ENCODE measurements at regions not wholly inside any gene's neighbourhood (a gene's known extent, or its start where the extent isn't known, plus 50 kb on each side); places are given as distances from the start of the nearest gene placed in this dataset.

GRCh38 chr4:30443289-30443688 is 276.9 kb upstream of the PCDH7 start:
- DNase-seq (ENCODE audit: low read depth in 2 of 2), result no peak

GRCh38 chr4:30450474-30450873 is 269.7 kb upstream of the PCDH7 start:
- DNase-seq (ENCODE audit: low read depth in 2 of 2), result no peak

GRCh38 chr4:30454504-30454903 is 265.7 kb upstream of the PCDH7 start:
- no peak for DNase-seq (ENCODE audit: low read depth in 2 of 2)

- no peak for DNase-seq (ENCODE audit: low read depth in 2 of 2)
Measured at GRCh38 chr4:30456716-30457115, 263.5 kb upstream of the PCDH7 start.

GRCh38 chr4:30460818-30461217 is 259.4 kb upstream of the PCDH7 start:
- DNase-seq (ENCODE audit: low read depth in 2 of 2), result no peak

- DNase-seq (ENCODE audit: low read depth in 2 of 2), result no peak
Measured at GRCh38 chr4:30461218-30461617, 259.0 kb upstream of the PCDH7 start.

GRCh38 chr4:30462445-30463090 is 257.6 kb upstream of the PCDH7 start:
- DNase-seq (ENCODE audit: low read depth in 2 of 2), result no peak

- DNase-seq (ENCODE audit: low read depth in 2 of 2), result no peak
Measured at GRCh38 chr4:30471861-30472260, 248.3 kb upstream of the PCDH7 start.

- no peak for DNase-seq (ENCODE audit: low read depth in 2 of 2)
Measured at GRCh38 chr4:30473225-30473624, 246.9 kb upstream of the PCDH7 start.

GRCh38 chr4:30495251-30495650 is 224.9 kb upstream of the PCDH7 start:
- DNase-seq (ENCODE audit: low read depth in 2 of 2), result no peak

- DNase-seq (ENCODE audit: low read depth in 2 of 2), result no peak
Measured at GRCh38 chr4:30495651-30496310, 224.4 kb upstream of the PCDH7 start.

- DNase-seq (ENCODE audit: low read depth in 2 of 2), result no peak
Measured at GRCh38 chr4:30511751-30512150, 208.4 kb upstream of the PCDH7 start.

GRCh38 chr4:30518211-30518610 is 202.0 kb upstream of the PCDH7 start:
- DNase-seq (ENCODE audit: low read depth in 2 of 2), result no peak

- no peak for DNase-seq (ENCODE audit: low read depth in 2 of 2)
Measured at GRCh38 chr4:30525662-30526315, 194.4 kb upstream of the PCDH7 start.

GRCh38 chr4:30535255-30535654 is 184.9 kb upstream of the PCDH7 start:
- no peak for DNase-seq (ENCODE audit: low read depth in 2 of 2)

- no peak for DNase-seq (ENCODE audit: low read depth in 2 of 2)
Measured at GRCh38 chr4:30536231-30536630, 183.9 kb upstream of the PCDH7 start.

- peak in 1 of 2 donors; percentile 77 for DNase-seq (ENCODE audit: low read depth in 2 of 2)
Measured at GRCh38 chr4:30537456-30537855, 182.7 kb upstream of the PCDH7 start.

GRCh38 chr4:30538794-30539193 is 181.4 kb upstream of the PCDH7 start:
- DNase-seq (ENCODE audit: low read depth in 2 of 2), result no peak

- DNase-seq (ENCODE audit: low read depth in 2 of 2), result no peak
Measured at GRCh38 chr4:30543057-30543456, 177.1 kb upstream of the PCDH7 start.

GRCh38 chr4:30553151-30553550 is 167.0 kb upstream of the PCDH7 start:
- DNase-seq (ENCODE audit: low read depth in 2 of 2), result no peak

- DNase-seq (ENCODE audit: low read depth in 2 of 2), result no peak
Measured at GRCh38 chr4:30553706-30554105, 166.5 kb upstream of the PCDH7 start.

GRCh38 chr4:30555775-30556174 is 164.4 kb upstream of the PCDH7 start:
- no peak for DNase-seq (ENCODE audit: low read depth in 2 of 2)

- DNase-seq (ENCODE audit: low read depth in 2 of 2), result no peak
Measured at GRCh38 chr4:30559481-30559880, 160.7 kb upstream of the PCDH7 start.

Data from dermis microvascular lymphatic vessel endothelial cell (primary cell).